B cell (primary cell): ENCODE measurements at regions not wholly inside any gene's neighbourhood (a gene's known extent, or its start where the extent isn't known, plus 50 kb on each side); places are given as distances from the start of the nearest gene placed in this dataset.

ENCODE experiments used
- ATAC-seq: fragments of 200-7000 bp; cut with Tn5 transposase; one replicate; pipeline ENCODE4 v1.10.0; 2021; ENCODE audit warnings: low read depth, mild to moderate bottlenecking, moderate number of reproducible peaks, moderate library complexity
- CTCF ChIA-PET: fragments of 350-600 bp; sonication (Branson Sonifier 250); formaldehyde crosslinking; loops from one replicate; lab custom pipeline; 2021; ENCODE audit warnings: antibody characterized with exemption, inconsistent platforms; lab: Charles Lee
- POLR2A ChIA-PET: fragments of 350-600 bp; sonication (Branson Sonifier 250); formaldehyde crosslinking; loops from one replicate; lab custom pipeline; 2021; ENCODE audit warnings: antibody characterized with exemption; lab: Charles Lee
- DNase-seq: peaks from one replicate; pipeline ENCODE4 v3.0.0; 2013
- H2AFZ ChIP-seq: 2 replicates; pipeline ENCODE4 v1.6.1; 2012; ENCODE audit warnings: mild to moderate bottlenecking, low read depth, low read length; ENCODE audit not compliant: insufficient read depth, poor library complexity, severe bottlenecking
- H3K27ac ChIP-seq, 2 donors: 1 replicate in 1 of 2; 2 replicates in 1 of 2; pipeline ENCODE4 v1.5.1; 2012 to 2013; ENCODE audit warnings: low read length in 2 of 2, mild to moderate bottlenecking in 2 of 2, moderate library complexity in 1 of 2
- H3K27me3 ChIP-seq, 4 experiments: fragments of 200-600 bp in 1 of 4; sonication (generic) in 1 of 4; replicated peaks in 1 of 4; 1 replicate in 2 of 4; 2 replicates in 2 of 4; pipeline versions ENCODE4 v1.6.1 to v1.7.0; 2013 to 2016; ENCODE audit warnings: low read length in 3 of 4, mild to moderate bottlenecking in 2 of 4, mixed read lengths in 1 of 4, moderate library complexity in 1 of 4; ENCODE audit not compliant: insufficient read depth in 4 of 4, control insufficient read depth in 3 of 4; ENCODE audit errors: control extremely low read depth in 1 of 4
- H3K36me3 ChIP-seq, 2 experiments: replicated peaks in 1 of 2; 1 replicate in 1 of 2; 2 replicates in 1 of 2; pipeline versions ENCODE4 v1.6.1 to v1.7.1; 2013; ENCODE audit warnings: low read length in 1 of 2; ENCODE audit not compliant: insufficient read depth in 2 of 2, control insufficient read depth in 1 of 2; ENCODE audit errors: control extremely low read depth in 1 of 2, extremely low read depth in 1 of 2
- H3K4me1 ChIP-seq, 2 donors: fragments of 200-600 bp in 1 of 2; sonication (generic) in 1 of 2; 1 replicate in 1 of 2; 2 replicates in 1 of 2; pipeline versions ENCODE4 v1.5.1 to v1.6.1; 2013 to 2017; ENCODE audit warnings: low read length in 2 of 2; ENCODE audit not compliant: control insufficient read depth in 2 of 2, insufficient read depth in 2 of 2
- H3K4me2 ChIP-seq: replicated peaks from 2 replicates; pipeline ENCODE3; 2012; ENCODE audit warnings: mild to moderate bottlenecking, low read depth, low read length; ENCODE audit not compliant: poor library complexity, severe bottlenecking
- H3K4me3 ChIP-seq, 5 experiments: fragments of 200-600 bp in 1 of 5; sonication (generic) in 1 of 5; 1 replicate in 3 of 5; 2 replicates in 2 of 5; pipeline versions ENCODE4 v1.5.1 to v1.7.0; 2011 to 2016; ENCODE audit warnings: low read length in 4 of 5, mild to moderate bottlenecking in 4 of 5, low read depth in 2 of 5, control low read depth in 1 of 5, moderate library complexity in 1 of 5; ENCODE audit not compliant: insufficient read depth in 1 of 5; ENCODE audit errors: control extremely low read depth in 1 of 5, extremely low read depth in 1 of 5
- H3K79me2 ChIP-seq: fragments of 200-600 bp; sonication (generic); one replicate; pipeline ENCODE4 v1.6.0; 2016; ENCODE audit warnings: low read length; ENCODE audit not compliant: control insufficient read depth, insufficient read depth
- H3K9ac ChIP-seq: fragments of 200-600 bp; sonication (generic); 2 replicates; pipeline ENCODE4 v1.6.1; 2017; ENCODE audit warnings: mild to moderate bottlenecking, low read length, moderate library complexity
- H3K9me3 ChIP-seq, 3 donors: one replicate each; pipeline versions ENCODE4 v1.6.1 to v1.7.1; 2013; ENCODE audit warnings: low read length in 2 of 3; ENCODE audit not compliant: control insufficient read depth in 2 of 3, insufficient read depth in 1 of 3; ENCODE audit errors: control extremely low read depth in 1 of 3
- H4K20me1 ChIP-seq: 2 replicates; pipeline ENCODE4 v1.6.0; 2012; ENCODE audit warnings: mild to moderate bottlenecking, low read length; ENCODE audit not compliant: insufficient read depth, control insufficient read depth, poor library complexity, severe bottlenecking
- H3K27ac Mint-ChIP-seq: one replicate; pipeline ENCODE4 v1.8.0; 2021; ENCODE audit warnings: mixed read lengths
- H3K27me3 Mint-ChIP-seq: one replicate; pipeline ENCODE4 v1.8.0; 2021; ENCODE audit warnings: mixed read lengths
- H3K4me1 Mint-ChIP-seq: one replicate; pipeline ENCODE4 v1.8.0; 2021; ENCODE audit warnings: mixed read lengths
- H3K4me3 Mint-ChIP-seq: one replicate; pipeline ENCODE4 v1.8.0; 2021; ENCODE audit warnings: mixed read lengths
- H3K9me3 Mint-ChIP-seq: one replicate; pipeline ENCODE4 v1.8.0; 2022; ENCODE audit warnings: mixed read lengths; ENCODE audit not compliant: insufficient read depth
- EZH2 ChIP-seq: IDR thresholded peaks from 2 replicates; pipeline ENCODE4 v1.6.1; 2012; ENCODE audit warnings: borderline replicate concordance, low read depth, mild to moderate bottlenecking, moderate library complexity, low read length; ENCODE audit not compliant: insufficient read depth, poor library complexity, severe bottlenecking
- WGBS: methylation state at CpG from one replicate; pipeline ENCODE4 v1.1.5; 2013; ENCODE audit warnings: missing lambda C conversion rate; ENCODE audit not compliant: insufficient coverage; 5-methylcytosine and 5-hydroxymethylcytosine counted together
- intact Hi-C: fragments of 100-400 bp; cut with micrococcal nuclease; formaldehyde crosslinking; loops from one replicate; pipeline ENCODE4 v1.10.0; 2022
- TF ChIP-seq, protein P1 (sequence below): fragments of 200-600 bp; IDR thresholded peaks from one replicate; pipeline ENCODE4 v1.8.0; 2022; ENCODE audit warnings: antibody characterized with exemption, mild to moderate bottlenecking

DNA sequence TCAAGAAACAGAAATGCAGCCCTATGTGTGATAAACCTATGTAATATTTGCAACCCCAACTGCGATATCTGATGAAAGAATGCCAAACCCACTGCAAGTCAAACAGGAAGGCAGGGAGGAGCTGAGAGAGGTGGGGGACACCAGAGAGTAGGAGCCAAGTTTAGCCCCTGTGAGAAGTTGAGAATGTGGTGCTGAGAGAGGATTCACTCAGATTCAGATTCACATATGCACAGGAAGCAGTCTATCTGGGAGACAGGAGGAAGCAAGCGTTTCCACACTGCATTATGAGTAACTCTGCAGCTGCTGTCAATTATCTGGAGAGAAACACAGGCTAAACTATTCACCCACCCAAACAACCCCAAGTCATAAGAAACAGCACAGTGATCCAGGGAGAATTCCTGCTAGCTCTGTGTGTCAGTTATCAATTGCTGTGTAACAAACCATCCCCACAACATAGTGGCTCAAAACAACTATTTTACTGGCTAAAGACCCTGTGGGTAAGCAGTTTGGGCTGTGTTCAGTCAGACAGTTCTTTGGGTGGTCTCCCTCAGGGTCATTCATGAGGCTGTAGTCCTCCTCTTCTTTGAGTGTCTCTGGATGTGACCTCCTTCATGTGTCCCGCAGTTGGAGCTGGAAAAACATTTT lies 161.9 kb upstream of the RAI14 start:
- ChIA-PET POLR2A (no interaction called here), CTCF (interaction anchor here (1.0 to 1.7 kb wide), 4 partner anchors 8 to 402 kb away, joined by 3 to 6 read pairs (median 4); no protein-coding TSS in a partner anchor)
- Histone ChIP-seq H3K36me3 (no peaks in the 10 kb centered on the region), H3K4me3 (no peak overlapping the region), H3K27me3 (no peaks in the 10 kb centered on the region), H3K9me3 (no peaks in the 10 kb centered on the region), H3K27ac (no peak overlapping the region), H3K9ac (no peak overlapping the region), H3K4me2 (no peak overlapping the region), H3K4me1 (peaks cover 1 to 7% of the 10 kb centered on the region in 2 donors), H3K79me2 (no peaks in the 10 kb centered on the region), H2AFZ (no peak overlapping the region), H4K20me1 (no peaks in the 10 kb centered on the region)
- TF ChIP-seq, protein P1, sequence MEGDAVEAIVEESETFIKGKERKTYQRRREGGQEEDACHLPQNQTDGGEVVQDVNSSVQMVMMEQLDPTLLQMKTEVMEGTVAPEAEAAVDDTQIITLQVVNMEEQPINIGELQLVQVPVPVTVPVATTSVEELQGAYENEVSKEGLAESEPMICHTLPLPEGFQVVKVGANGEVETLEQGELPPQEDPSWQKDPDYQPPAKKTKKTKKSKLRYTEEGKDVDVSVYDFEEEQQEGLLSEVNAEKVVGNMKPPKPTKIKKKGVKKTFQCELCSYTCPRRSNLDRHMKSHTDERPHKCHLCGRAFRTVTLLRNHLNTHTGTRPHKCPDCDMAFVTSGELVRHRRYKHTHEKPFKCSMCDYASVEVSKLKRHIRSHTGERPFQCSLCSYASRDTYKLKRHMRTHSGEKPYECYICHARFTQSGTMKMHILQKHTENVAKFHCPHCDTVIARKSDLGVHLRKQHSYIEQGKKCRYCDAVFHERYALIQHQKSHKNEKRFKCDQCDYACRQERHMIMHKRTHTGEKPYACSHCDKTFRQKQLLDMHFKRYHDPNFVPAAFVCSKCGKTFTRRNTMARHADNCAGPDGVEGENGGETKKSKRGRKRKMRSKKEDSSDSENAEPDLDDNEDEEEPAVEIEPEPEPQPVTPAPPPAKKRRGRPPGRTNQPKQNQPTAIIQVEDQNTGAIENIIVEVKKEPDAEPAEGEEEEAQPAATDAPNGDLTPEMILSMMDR: no peak
- TF ChIP-seq EZH2: no peak
- Mint-ChIP-seq H3K4me3 (no peak overlapping the region), H3K27me3 (no peaks in the 10 kb centered on the region), H3K9me3 (peaks cover 3% of the 10 kb centered on the region), H3K4me1 (peaks cover 8% of the 10 kb centered on the region), H3K27ac (no peak overlapping the region)
- intact Hi-C loops: no loop called here
- no peak for DNase-seq
- ATAC-seq: no peak
- WGBS: 50% methylated on average over 2 of the region's 3 CpGs

DNA sequence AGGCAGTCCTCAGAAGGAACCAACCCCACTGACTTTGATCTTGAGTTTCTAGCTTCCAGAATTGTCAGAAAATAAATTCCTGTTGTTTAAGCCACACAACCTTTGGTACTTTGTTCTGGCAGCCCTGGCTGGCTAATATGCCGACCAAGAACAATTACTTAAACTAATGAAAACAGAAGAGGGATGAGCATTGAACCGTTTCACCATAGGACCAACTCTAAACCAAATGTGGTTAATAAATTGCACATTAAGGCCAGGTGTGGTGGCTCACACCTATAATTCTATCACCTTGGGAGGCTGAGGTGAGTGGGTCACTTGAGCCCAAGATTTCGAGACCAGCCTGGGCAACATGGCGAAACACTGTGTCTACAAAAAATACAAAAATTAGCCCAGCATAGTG lies 160.9 kb upstream of the RAI14 start:
- no CpG with 5 or more reads among the region's 4 CpGs for WGBS
- no peak for TF ChIP-seq EZH2
- TF ChIP-seq, protein P1: no peak
- H3K27me3 ChIP-seq: no peaks in the 10 kb centered on the region
- DNase-seq (no peak), ATAC-seq (no peak)
- no peaks in the 10 kb centered on the region for H3K36me3 ChIP-seq
- no peak overlapping the region for H3K4me3 ChIP-seq
- H3K79me2 ChIP-seq: no peaks in the 10 kb centered on the region
- ChIA-PET CTCF (interaction anchor here (1.0 to 1.1 kb wide), 3 partner anchors 8 to 401 kb away, joined by 3 to 6 read pairs (median 4); no protein-coding TSS in a partner anchor), POLR2A (no interaction called here)
- peaks cover 3% of the 10 kb centered on the region for H3K9me3 Mint-ChIP-seq
- H3K4me1 ChIP-seq: peaks cover 4 to 10% of the 10 kb centered on the region in 2 donors
- no peak overlapping the region for H3K4me2 ChIP-seq
- no peaks in the 10 kb centered on the region for H3K27me3 Mint-ChIP-seq
- no peak overlapping the region for H3K27ac Mint-ChIP-seq
- no peak overlapping the region for H3K4me3 Mint-ChIP-seq
- H3K9ac ChIP-seq: no peak overlapping the region
- peaks cover 12% of the 10 kb centered on the region for H3K4me1 Mint-ChIP-seq
- intact Hi-C loops: no loop called here
- H3K9me3 ChIP-seq: no peaks in the 10 kb centered on the region
- H3K27ac ChIP-seq: no peak overlapping the region
- H2AFZ ChIP-seq: no peak overlapping the region
- H4K20me1 ChIP-seq: no peaks in the 10 kb centered on the region
